NCI-H2171 treated with DMSO at 0.1 percent for 48 hours (cell line): ENCODE measurements at regions not wholly inside any gene's neighbourhood (a gene's known extent, or its start where the extent isn't known, plus 50 kb on each side); places are given as distances from the start of the nearest gene placed in this dataset.
"Not testable (repeated sequence)": the region's sequence is repeated elsewhere in the genome, so short reads cannot be mapped to it uniquely, and the experiment has no call there.

Experiments used
- DNase-seq: peaks from one replicate; lab custom pipeline; 2025; lab: John Stamatoyannopoulos, UW

DNA sequence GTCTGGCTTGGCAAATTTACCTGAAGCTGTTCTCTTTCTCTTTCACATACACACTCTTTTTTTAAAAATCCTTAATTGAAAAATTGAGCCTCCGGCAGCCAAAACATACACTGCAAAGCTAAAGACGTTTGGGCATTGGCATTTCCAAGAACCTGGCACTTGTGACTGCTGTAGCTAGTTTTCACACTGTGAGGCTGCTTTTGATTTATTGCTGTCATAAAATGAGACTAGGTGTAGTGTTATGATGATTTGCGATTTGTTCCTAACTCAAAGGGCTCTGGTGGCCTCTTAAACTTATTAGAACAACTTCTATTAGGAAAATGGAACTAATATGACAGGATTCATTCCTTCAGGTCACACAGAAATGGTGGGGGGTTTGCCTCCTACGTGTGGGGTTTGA, 377.1 kb upstream of the FAR2 start:
- no peak for DNase-seq

DNA sequence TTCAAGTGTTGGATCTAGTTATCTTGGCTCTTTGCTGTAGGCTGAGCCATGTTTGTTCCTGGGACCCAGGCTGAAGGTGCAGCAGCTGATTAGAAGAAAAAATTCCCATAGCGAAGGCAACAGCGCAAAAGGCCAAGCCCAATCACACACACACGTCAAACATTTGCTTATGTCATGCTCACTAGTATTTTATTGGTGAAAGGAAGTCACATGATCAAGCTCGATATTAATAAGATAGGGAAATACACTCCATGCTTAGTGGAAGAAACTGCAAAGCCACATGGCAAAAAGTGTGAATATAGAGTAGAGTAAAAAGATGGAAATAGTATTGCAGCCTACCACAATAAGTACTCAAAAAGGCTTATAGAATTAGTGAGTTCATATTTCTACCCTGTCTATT, 373.5 kb upstream of the FAR2 start:
- DNase-seq = no peak

DNA sequence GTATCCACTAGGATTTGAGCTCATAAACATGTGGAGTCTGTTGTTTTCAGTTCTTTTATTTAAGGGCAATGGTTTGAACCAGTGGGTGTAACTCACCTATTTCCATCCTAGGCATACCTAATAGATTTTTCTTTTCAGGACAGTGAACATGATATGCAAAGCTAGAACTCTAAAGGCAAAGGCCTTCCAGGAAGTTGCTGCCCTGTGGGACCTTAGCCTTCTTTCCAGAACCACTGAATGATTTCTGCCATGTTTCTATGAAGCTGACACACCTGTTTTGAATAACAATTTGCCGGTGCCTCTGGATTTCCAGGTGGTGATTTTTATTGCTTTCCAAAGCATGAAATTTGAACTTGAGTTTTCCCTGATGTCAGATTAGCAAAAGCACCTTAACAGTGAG, 372.9 kb upstream of the FAR2 start:
- DNase-seq = no peak

DNA sequence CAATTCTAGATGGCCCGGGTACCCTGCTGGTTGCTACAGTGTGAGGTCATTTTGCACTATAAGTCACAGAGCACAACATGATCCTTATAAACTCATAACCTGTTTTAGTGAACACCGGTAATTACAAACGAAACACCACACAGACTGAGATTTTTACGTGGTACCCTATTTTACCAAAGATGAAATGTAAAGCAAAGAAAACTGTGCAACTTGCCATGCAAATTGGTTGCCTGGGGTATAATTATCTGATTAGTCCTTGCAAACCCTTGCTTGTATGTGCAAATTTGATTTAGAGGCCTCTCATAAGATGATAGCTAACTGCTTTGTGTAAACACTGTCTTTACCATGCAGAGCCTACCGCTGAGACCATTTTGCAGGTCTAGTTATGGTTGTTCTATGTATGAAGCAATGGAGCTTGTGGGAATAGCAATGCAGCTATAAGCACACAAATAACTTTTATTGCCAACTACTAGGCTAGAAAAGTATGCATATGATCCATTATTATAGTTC, 372.1 kb upstream of the FAR2 start:
- DNase-seq = no peak

DNA sequence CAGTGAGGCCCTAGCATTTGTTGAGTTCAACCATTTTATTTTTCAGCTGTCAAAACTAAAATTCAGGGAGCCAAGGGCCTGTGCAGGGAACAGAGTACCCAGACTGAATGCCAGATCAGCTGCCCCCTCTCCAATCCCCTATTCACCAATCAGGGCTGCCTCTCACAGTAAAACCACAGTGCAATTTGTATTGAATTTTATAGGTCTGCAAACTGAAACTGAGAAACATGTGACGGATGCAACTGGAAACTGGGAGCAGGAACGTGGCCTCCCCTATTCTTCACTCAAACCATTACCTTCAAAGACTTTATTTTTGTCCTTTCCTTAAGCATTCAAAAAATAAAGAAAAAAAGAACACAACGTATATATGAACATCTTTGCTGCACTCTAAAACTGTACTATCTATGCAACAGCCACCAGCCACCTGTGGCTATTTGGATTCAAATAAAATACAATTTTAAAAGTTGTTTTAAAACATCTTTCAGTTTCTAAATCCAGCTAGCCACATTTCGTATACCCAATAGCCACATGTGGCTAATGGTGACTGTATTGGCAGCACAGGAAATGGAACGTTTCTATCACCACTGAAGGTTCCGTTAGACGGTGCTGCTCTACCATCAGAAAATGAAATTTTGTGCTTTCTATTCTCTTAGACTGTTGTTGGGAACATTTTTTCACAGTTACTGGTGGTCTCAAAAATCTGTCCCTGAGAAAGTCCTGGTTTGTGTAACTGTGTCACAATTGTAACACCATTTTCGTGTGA, 371.3 kb upstream of the FAR2 start:
- DNase-seq = no peak

DNA sequence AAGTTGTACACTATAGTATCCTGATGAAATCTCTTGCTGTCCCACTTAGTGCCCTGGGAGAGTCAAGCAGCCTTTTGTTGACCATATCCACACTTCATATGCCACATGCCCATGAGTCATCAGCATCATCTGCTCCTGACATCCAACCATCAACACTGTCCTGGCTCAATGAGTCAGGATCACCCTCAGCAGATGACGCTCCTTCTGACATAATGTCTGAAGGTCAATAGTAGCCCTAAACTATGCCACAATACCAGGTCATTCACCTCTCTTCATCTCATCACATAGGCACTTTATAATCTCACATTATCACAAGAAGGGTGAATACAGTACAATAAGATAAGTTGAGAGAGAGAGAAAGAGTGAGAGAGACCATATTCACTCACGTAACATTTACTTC, 369.0 kb upstream of the FAR2 start:
- DNase-seq = no peak

- no peak for DNase-seq
These were observed 368.1 kb upstream of the FAR2 start for GRCh38 chr12:28780960-28781359.

- DNase-seq = no peak
These were observed 367.1 kb upstream of the FAR2 start for GRCh38 chr12:28781671-28782652.

- no peak for DNase-seq
These were observed 366.3 kb upstream of the FAR2 start for GRCh38 chr12:28782812-28783211.

GRCh38 chr12:28787151-28787550, 361.9 kb upstream of the FAR2 start:
- DNase-seq = no peak

DNA sequence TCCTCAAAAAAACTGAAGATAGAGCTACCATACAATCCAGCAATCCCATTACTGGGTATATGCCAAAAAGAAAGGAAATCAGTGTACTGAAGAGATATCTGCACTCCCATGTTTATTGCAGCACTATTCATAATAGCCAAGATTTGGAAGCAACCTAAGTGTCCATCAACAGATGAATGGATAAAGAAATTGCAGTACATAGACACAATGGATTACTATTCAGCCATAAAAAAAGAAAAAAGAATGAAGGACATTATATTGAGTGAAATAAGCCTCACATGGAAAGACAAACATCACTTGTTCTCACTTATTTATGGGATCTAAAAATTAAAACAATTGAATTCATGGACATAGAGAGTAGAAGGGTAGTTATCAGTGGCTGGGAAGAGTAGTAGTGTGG, 360.8 kb upstream of the FAR2 start:
- not testable (repeated sequence) for DNase-seq

DNA sequence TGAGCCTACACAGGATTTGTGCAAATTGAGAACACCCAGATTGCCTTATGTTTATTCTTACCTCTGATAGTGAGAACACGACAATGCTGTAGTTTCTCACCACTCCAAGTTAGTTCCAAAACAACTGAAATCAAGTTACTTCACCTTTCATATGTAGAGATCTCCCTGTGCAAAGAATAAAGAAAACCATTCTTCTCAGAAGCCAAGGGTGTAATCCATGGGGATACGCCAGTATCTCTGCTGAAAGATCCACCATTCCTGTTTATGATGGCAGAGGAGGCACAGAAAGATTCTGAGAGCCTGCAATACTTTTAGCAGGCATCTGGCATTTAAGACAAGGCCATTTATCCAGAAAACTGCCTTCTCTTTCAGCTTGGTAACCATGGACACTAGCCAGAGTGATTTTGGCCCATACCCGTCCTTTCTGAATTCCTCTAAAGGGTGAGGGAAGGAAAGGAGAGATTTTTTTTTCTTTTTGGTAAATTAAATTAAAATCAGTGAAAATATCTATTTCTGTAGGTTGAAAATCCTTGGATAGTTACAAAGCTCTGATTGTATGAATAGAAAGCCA, 355.4 kb upstream of the FAR2 start:
- DNase-seq = no peak

DNA sequence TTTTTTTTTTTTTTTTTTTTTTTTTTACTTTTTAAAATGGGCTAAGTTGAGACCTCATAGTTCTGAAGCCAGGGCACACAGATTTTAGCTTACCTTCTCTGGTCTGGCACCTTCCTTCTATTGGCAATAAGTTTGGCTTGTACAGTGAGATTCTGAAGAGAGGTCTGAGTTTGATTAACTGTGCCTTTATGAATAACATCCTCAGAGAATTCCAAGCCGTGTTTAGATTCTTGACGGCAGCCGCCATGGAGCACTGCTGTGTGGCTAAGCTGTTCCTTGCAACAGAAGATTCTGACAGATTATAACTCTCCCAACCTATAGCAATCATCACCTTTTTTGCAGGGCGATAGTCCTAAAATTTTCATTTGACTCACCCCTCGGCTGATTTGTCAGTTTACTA, 354.9 kb upstream of the FAR2 start:
- no peak for DNase-seq

- DNase-seq = no peak
These were observed 354.3 kb upstream of the FAR2 start for GRCh38 chr12:28794786-28795185.

GRCh38 chr12:28795311-28795710, 353.8 kb upstream of the FAR2 start:
- DNase-seq = no peak

DNA sequence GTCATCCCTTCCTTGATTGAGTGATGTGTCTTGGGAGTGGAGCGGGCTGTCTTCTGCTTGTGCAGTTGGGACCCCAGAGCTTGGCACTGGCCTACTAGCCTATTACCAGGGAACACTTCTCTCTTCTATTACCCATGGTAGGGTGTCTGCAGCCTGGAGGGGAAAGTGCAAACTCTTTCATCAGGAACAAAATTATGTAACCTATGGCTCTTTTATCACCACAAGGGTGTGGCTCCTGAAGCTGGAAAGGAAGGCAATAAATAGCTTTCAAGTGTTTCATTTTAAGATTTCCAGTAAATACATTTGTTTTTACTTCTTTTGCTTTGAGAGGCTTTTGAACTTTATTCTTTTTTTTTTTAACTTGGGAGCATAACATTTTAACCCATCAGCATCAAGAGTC, 349.7 kb upstream of the FAR2 start:
- no peak for DNase-seq

DNA sequence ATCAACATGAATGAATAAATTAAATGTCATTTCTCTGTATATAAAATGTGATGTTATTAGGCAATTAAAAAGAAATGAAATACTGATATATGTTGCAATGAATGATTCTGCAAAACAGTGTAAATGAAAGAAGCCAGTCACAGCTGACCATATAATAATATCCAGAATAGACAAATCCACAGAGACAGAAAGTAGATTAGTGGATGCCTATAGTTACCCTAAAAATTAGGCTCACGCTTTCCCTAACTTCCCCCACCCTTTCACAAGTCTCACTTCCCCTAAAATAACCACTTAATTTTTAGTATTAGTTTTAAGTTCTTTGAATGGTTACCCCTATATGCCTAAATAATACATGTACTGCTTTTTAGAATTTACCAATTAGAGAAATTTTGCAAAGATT, 348.9 kb upstream of the FAR2 start:
- no peak for DNase-seq

- no peak for DNase-seq
These were observed 346.2 kb upstream of the FAR2 start for GRCh38 chr12:28802706-28803438.

GRCh38 chr12:28807535-28807934, 341.5 kb upstream of the FAR2 start:
- DNase-seq = no peak

GRCh38 chr12:28811457-28811856, 337.6 kb upstream of the FAR2 start:
- no peak for DNase-seq

DNA sequence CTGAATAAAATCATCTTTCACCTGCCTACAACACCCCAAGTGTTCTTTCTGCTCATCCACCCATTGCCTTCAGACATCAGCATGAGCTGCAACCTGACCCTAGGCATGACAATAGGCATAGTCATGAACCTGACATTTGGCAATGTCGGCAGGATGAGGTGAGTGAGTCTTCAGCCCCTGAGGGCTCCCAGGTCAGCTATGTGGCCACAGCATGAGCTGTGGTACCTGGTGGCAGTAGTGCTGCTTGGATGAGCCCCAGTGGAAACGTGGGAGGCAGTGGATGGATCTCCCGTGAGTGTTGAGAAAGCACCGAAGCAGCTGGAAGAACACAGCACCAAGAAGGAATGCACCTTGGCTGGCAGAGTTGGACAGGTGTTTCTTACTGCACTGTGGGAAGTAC, 334.8 kb upstream of the FAR2 start:
- DNase-seq = no peak

DNA sequence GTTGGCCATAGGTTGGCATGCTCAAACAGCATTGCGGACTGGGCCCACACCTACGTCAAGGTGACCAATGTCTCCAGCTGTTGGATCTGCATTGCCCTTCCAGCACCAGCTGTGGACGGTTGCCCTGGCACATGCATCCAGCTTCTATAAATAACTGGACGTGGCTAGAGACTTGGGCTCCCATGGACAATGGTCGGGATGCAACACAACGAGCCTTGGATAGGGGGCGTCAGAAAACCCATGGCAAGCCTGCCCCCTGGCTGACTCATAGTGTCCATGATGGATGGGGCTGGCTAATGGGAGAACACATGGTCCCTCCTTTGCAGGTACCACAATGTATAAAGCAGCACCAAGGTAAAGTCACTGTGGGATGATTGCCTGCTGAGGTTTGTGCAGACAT, 331.6 kb upstream of the FAR2 start:
- no peak for DNase-seq
